Thymus (tissue), 11 donors: ENCODE measurements at regions not wholly inside any gene's neighbourhood (a gene's known extent, or its start where the extent isn't known, plus 50 kb on each side); places are given as distances from the start of the nearest gene placed in this dataset.
"Not testable (repeated sequence)": the region's sequence is repeated elsewhere in the genome, so short reads cannot be mapped to it uniquely, and the experiment has no call there.

Experiments used
- DNase-seq, 9 donors: peaks; one replicate each; pipeline ENCODE4 v3.0.0-alpha.2; 2013; ENCODE audit warnings: low spot score in 9 of 9, low read depth in 6 of 9, missing footprints in 1 of 9
- H3K27ac ChIP-seq, 2 donors: one replicate each; pipeline ENCODE4 v1.5.1; 2013; ENCODE audit warnings: control low read depth in 1 of 2, low read depth in 1 of 2, low read length in 1 of 2, mild to moderate bottlenecking in 1 of 2, moderate library complexity in 1 of 2
- H3K27me3 ChIP-seq, 2 donors: one replicate each; pipeline ENCODE4 v1.5.1; 2013; ENCODE audit warnings: low read length in 1 of 2; ENCODE audit not compliant: control insufficient read depth in 2 of 2, insufficient read depth in 1 of 2
- H3K36me3 ChIP-seq, 2 donors: one replicate each; pipeline ENCODE4 v1.5.1; 2013; ENCODE audit warnings: low read length in 1 of 2, mild to moderate bottlenecking in 1 of 2, moderate library complexity in 1 of 2; ENCODE audit not compliant: control insufficient read depth in 2 of 2, insufficient read depth in 2 of 2
- H3K4me1 ChIP-seq, 2 donors: one replicate each; pipeline ENCODE4 v1.5.1; 2013; ENCODE audit warnings: low read length in 2 of 2; ENCODE audit not compliant: control insufficient read depth in 2 of 2, insufficient read depth in 2 of 2
- H3K4me3 ChIP-seq, 2 donors: one replicate each; pipeline ENCODE4 v1.5.1; 2013; ENCODE audit warnings: low read length in 2 of 2, control low read depth in 1 of 2, mild to moderate bottlenecking in 1 of 2
- H3K9me3 ChIP-seq, 2 donors: one replicate each; pipeline ENCODE4 v1.5.1; 2013; ENCODE audit warnings: low read length in 1 of 2, mild to moderate bottlenecking in 1 of 2; ENCODE audit not compliant: control insufficient read depth in 2 of 2, insufficient read depth in 1 of 2
- WGBS: extraction: QIAGEN DNeasy Blood & Tissue Kit; methylation state at CpG from one replicate; pipeline ENCODE4 v1.1.7; 2013; 5-methylcytosine and 5-hydroxymethylcytosine counted together
- donor health status: healthy.

GRCh38 chr1:57546549-57547330 is 122.9 kb upstream of the DAB1 start:
- no peaks in the 10 kb centered on the region for H3K4me1 ChIP-seq
- 66% methylated on average over 5 of the region's 5 CpGs for WGBS
- no peak overlapping the region for H3K4me3 ChIP-seq
- no peaks in the 10 kb centered on the region for H3K36me3 ChIP-seq
- H3K27me3 ChIP-seq, result no peaks in the 10 kb centered on the region
- no peak overlapping the region for H3K27ac ChIP-seq
- DNase-seq, result no peak
- H3K9me3 ChIP-seq, result no peaks in the 10 kb centered on the region

DNA sequence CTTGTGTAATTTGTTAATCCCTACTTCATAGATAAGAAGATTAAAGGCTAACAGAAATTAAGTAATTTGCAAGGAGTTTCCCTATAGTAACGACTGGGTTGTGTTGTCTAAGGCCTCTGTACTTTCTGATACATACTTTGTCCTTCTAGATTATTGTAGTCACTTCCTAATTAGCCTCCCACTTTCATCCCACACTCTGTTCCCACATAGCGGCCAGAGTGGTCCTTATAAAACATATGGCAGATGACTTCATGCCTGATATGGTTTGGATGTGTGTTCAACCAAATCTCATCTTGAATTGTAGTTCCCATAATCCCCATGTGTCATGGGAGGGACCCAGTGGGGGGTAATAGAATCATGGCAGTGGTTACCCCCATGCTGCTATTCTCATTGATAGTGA is 120.5 kb upstream of the DAB1 start:
- 32% methylated on average over 2 of the region's 2 CpGs for WGBS
- H3K4me3 ChIP-seq, result no peak overlapping the region
- no peaks in the 10 kb centered on the region for H3K4me1 ChIP-seq

GRCh38 chr1:57536749-57537423 is 113.0 kb upstream of the DAB1 start:
- H3K27me3 ChIP-seq, result no peaks in the 10 kb centered on the region
- 75% methylated on average over 5 of the region's 5 CpGs for WGBS
- no peak overlapping the region for H3K4me3 ChIP-seq
- no peak for DNase-seq
- H3K36me3 ChIP-seq, result no peaks in the 10 kb centered on the region
- H3K4me1 ChIP-seq, result no peaks in the 10 kb centered on the region
- H3K9me3 ChIP-seq, result no peaks in the 10 kb centered on the region
- no peak overlapping the region for H3K27ac ChIP-seq

More for the DNA sequence above, 120.5 kb upstream of the DAB1 start:
- DNase-seq, result no peak
- Histone ChIP-seq H3K27ac (no peak overlapping the region), H3K9me3 (no peaks in the 10 kb centered on the region), H3K36me3 (no peaks in the 10 kb centered on the region), H3K27me3 (no peaks in the 10 kb centered on the region)

DNA sequence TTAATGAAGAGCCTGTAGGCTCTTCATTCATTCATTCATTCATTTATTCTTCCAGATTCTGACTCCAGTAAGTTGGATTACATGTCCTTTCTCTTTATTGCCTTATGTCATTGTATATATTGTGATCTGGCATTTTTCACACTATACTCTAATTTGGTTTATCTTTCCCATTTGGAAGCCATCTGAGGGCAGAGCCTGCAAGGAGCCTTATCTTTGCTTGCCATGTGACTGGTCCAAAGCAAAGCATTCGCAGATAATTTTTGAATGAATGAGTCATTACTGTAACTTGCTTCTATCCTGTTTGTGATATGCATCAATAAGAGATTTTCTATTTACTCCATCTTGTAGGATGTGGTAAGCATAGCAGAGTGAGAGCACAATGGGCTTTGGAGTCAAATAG is 108.4 kb upstream of the DAB1 start:
- DNase-seq, result no peak
- WGBS, result 85% methylated on average over 1 of the region's 1 CpG
- Histone ChIP-seq H3K36me3 (no peaks in the 10 kb centered on the region), H3K4me1 (no peaks in the 10 kb centered on the region), H3K27ac (no peak overlapping the region), H3K4me3 (no peak overlapping the region), H3K9me3 (no peaks in the 10 kb centered on the region), H3K27me3 (no peaks in the 10 kb centered on the region)

GRCh38 chr1:57530911-57531260 is 107.0 kb upstream of the DAB1 start:
- not testable (repeated sequence) for H3K4me3 ChIP-seq, H3K9me3 ChIP-seq, H3K27ac ChIP-seq, DNase-seq, H3K27me3 ChIP-seq, H3K36me3 ChIP-seq, H3K4me1 ChIP-seq
- WGBS, result 77% methylated on average over 2 of the region's 2 CpGs

DNA sequence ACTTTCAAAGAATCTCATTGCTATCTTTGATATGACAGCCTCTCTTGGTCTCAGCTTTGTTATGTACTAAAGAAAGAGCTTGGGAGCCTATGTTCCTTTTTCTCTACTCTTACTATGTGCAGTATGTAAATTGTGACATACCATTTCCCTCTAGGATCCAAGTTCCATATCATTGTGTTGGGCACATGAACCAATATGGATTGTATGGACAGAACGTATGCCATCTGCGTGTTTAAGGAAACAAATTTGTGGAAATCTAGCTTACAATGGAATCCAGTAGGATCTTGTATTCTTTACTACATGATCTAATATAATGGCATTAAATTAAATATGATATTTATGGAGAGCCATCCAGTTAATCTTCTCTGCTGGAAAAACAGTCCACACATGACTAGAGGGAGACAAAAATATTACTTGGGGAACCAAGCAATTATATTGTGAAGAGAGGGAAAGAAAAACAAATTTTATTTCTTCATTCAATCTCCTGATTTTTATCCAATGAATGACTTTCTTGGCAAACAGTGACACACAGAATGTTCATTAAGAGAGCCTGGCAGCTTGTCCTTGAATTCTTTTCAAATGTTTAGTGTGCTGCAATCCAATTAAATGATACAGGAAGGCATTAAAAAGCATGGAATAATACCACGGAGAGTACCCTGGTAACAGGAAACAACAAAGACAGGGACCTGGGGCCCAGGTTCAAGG is 106.5 kb upstream of the DAB1 start:
- H3K36me3 ChIP-seq, result no peaks in the 10 kb centered on the region
- no peak overlapping the region for H3K4me3 ChIP-seq
- H3K27ac ChIP-seq, result no peak overlapping the region
- no peaks in the 10 kb centered on the region for H3K4me1 ChIP-seq
- DNase-seq, result no peak
- H3K27me3 ChIP-seq, result no peaks in the 10 kb centered on the region
- WGBS, result 92% methylated on average over 3 of the region's 3 CpGs
- no peaks in the 10 kb centered on the region for H3K9me3 ChIP-seq

DNA sequence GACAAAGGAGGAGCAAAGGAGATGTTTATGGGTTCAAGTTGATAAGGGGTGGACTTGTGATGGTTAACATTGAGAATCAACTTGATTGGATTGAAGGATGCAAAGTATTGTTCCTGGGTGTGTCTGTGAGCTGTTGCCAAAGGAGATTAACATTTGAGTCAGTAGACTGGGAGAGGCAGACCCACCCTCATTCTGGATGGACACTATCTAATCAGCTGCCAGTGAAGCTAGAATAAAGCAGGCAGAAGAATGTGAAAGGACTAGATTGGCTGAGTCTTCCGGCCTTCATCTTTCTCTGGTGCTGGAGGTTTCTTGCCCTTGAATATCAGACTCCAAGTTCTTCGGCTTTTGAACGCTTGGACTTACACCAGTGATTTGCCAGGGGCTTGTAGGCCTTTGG is 98.7 kb upstream of the DAB1 start:
- H3K4me1 ChIP-seq, result no peaks in the 10 kb centered on the region
- H3K27ac ChIP-seq, result no peak overlapping the region
- DNase-seq, result no peak
- no peaks in the 10 kb centered on the region for H3K27me3 ChIP-seq
- H3K36me3 ChIP-seq, result no peaks in the 10 kb centered on the region
- no peak overlapping the region for H3K4me3 ChIP-seq
- no peaks in the 10 kb centered on the region for H3K9me3 ChIP-seq
- WGBS, result 97% methylated on average over 3 of the region's 3 CpGs

- H3K27ac ChIP-seq, result no peak overlapping the region
- no peaks in the 10 kb centered on the region for H3K4me1 ChIP-seq
- no peaks in the 10 kb centered on the region for H3K27me3 ChIP-seq
- no peak overlapping the region for H3K4me3 ChIP-seq
- H3K9me3 ChIP-seq, result no peaks in the 10 kb centered on the region
- DNase-seq, result no peak
- no peaks in the 10 kb centered on the region for H3K36me3 ChIP-seq
- 67% methylated on average over 5 of the region's 5 CpGs for WGBS
Measured at GRCh38 chr1:57520743-57521515, 97.1 kb upstream of the DAB1 start.

DNA sequence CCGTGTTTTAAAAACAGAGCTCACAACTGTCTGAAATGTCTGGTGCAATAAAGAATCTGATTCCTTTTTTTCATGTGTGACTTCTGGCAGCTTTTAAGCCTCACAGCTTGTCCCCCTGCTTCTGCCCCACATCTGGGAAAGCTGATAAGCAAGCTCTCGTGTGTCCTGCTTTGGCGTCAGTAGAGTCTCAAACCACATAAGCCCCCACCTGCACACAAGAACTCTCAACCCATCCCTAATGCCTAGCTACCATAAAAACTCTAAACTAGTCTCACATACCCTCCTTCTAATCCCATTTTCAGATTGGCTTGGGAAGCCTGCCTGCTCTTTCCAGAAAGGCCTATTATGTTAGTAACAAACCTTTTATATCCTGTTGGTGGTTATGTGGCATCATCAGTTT is 94.6 kb upstream of the DAB1 start:
- DNase-seq, result no peak
- Histone ChIP-seq H3K27ac (no peak overlapping the region), H3K4me3 (no peak overlapping the region), H3K4me1 (no peaks in the 10 kb centered on the region), H3K36me3 (no peaks in the 10 kb centered on the region), H3K27me3 (no peaks in the 10 kb centered on the region), H3K9me3 (no peaks in the 10 kb centered on the region)
- 34% methylated on average over 3 of the region's 3 CpGs for WGBS
